HEK293T (cell line): ENCODE measurements at regions not wholly inside any gene's neighbourhood (a gene's known extent, or its start where the extent isn't known, plus 50 kb on each side); places are given as distances from the start of the nearest gene placed in this dataset.
A peak's percentile ranks its signal among the peaks of the same experiment; 100 is the strongest.

Source experiments
- CTCF ChIA-PET: fragments of 350-600 bp; formaldehyde crosslinking; extraction: SDS; loops from one replicate; lab custom pipeline; 2021; ENCODE audit warnings: antibody characterized with exemption, inconsistent platforms; lab: Yijun Ruan, JAX
- POLR2A ChIA-PET: fragments of 350-600 bp; formaldehyde crosslinking; extraction: SDS; loops from one replicate; lab custom pipeline; 2020; ENCODE audit warnings: antibody characterized with exemption, inconsistent platforms; lab: Yijun Ruan, JAX
- DNase-seq: peaks from one replicate; pipeline ENCODE4 v3.0.0; 2012; ENCODE audit warnings: mixed read lengths; ENCODE audit errors: extremely low spot score
- ARNT ChIP-seq: fragments of 450-650 bp; IDR thresholded peaks from 2 replicates; pipeline ENCODE4 v1.6.1; 2017; ENCODE audit warnings: mild to moderate bottlenecking
- BHLHE40 ChIP-seq: fragments of 450-650 bp; IDR thresholded peaks from 2 replicates; pipeline ENCODE4 v1.6.1; 2016; ENCODE audit warnings: mild to moderate bottlenecking, moderate library complexity, borderline replicate concordance
- CTBP1 ChIP-seq: fragments of 450-650 bp; IDR thresholded peaks from 2 replicates; pipeline ENCODE4 v1.6.1; 2016; ENCODE audit warnings: borderline replicate concordance
- ELF4 ChIP-seq: fragments of 450-650 bp; IDR thresholded peaks from 2 replicates; pipeline ENCODE4 v1.6.1; 2017; ENCODE audit warnings: antibody characterized with exemption
- FOXA1 ChIP-seq: fragments of 450-650 bp; IDR thresholded peaks from 2 replicates; pipeline ENCODE4 v1.6.1; 2016; ENCODE audit warnings: mild to moderate bottlenecking
- FOXK2 ChIP-seq: fragments of 450-650 bp; IDR thresholded peaks from 2 replicates; pipeline ENCODE4 v1.6.1; 2016; ENCODE audit warnings: mild to moderate bottlenecking
- FOXM1 ChIP-seq: fragments of 450-650 bp; IDR thresholded peaks from 2 replicates; pipeline ENCODE4 v1.6.1; 2017; ENCODE audit warnings: mild to moderate bottlenecking, borderline replicate concordance
- HDGF ChIP-seq: fragments of 450-650 bp; IDR thresholded peaks from 2 replicates; pipeline ENCODE4 v1.6.1; 2017; ENCODE audit warnings: antibody characterized with exemption, borderline replicate concordance
- L3MBTL2 ChIP-seq: fragments of 450-650 bp; conservative IDR thresholded peaks from 2 replicates; pipeline ENCODE4 v1.6.1; 2016; ENCODE audit warnings: mild to moderate bottlenecking
- LEF1 ChIP-seq: fragments of 450-650 bp; IDR thresholded peaks from 2 replicates; pipeline ENCODE4 v1.6.1; 2017; ENCODE audit warnings: mild to moderate bottlenecking, borderline replicate concordance
- NFRKB ChIP-seq: fragments of 450-650 bp; IDR thresholded peaks from 2 replicates; pipeline ENCODE4 v1.6.1; 2016; ENCODE audit warnings: mild to moderate bottlenecking, moderate library complexity
- PKNOX1 ChIP-seq: fragments of 450-650 bp; IDR thresholded peaks from 2 replicates; pipeline ENCODE4 v1.6.1; 2016
- SP1 ChIP-seq: fragments of 450-650 bp; IDR thresholded peaks from 2 replicates; pipeline ENCODE4 v1.6.1; 2017
- SUZ12 ChIP-seq: fragments of 450-650 bp; IDR thresholded peaks from 2 replicates; pipeline ENCODE4 v1.6.1; 2016; ENCODE audit warnings: mild to moderate bottlenecking
- TARDBP ChIP-seq: fragments of 450-650 bp; IDR thresholded peaks from 2 replicates; pipeline ENCODE4 v1.6.1; 2016
- ZNF384 ChIP-seq: fragments of 450-650 bp; IDR thresholded peaks from 2 replicates; pipeline ENCODE4 v1.6.1; 2016

DNA sequence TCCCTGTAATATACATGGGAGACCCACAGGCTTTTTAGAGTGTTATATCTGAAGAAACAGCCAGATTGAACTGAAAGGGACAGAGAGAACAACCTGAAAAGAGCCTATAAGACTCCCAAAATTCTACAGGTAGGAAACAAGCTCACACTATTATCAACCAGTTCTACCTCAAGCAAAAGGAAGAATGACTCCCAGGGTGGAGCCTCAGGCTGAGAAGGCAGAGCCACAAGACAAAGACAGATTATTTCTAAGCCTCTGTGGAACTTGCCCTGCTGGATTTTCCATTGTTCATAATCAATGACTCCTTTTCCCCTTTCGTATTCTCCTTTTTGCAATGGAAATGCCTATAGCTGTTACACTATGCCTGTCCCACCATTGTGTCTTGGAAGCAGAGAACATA is 95.1 kb upstream of the LMCD1 start:
- TF ChIP-seq L3MBTL2 (no peak), NFRKB (no peak), SUZ12 (no peak), FOXK2 (no peak), CTBP1 (no peak), ELF4 (no peak), PKNOX1 (no peak), FOXM1 (no peak), TARDBP (no peak), FOXA1 (no peak), BHLHE40 (no peak)

GRCh38 chr3:8413337-8413926 is 88.2 kb upstream of the LMCD1 start:
- CTCF ChIA-PET, result no interaction called here
- no peak for TF ChIP-seq LEF1
- POLR2A ChIA-PET, result no interaction called here
- no peak for DNase-seq

More for the DNA sequence above, 95.1 kb upstream of the LMCD1 start:
- no peak for DNase-seq
- POLR2A ChIA-PET, result no interaction called here
- CTCF ChIA-PET, result no interaction called here

DNA sequence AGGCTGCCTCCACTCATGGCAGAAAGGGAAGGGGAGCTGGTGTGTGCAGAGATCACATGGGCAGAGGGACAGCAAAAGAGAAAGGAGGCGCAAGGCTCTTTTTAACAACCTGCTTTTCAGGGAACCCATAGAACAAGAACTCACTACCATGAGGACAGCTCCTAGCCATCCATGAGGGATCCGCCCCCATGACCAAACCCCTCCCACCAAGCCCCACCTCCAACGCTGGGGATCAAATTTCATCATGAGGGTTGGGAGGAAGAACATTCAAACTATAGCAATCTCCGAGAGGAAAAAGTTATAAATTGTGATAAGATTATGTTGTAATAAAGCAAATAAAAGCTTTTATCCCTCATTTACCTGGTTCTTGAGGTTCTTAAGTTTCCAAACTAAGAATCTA is 84.7 kb upstream of the LMCD1 start:
- CTCF ChIA-PET, result interaction anchor here (0.6 to 1.9 kb wide), 7 partner anchors 9 to 197 kb away, joined by 3 to 12 read pairs (median 3); no protein-coding TSS in a partner anchor
- no peak for TF ChIP-seq NFRKB
- no peak for TF ChIP-seq ARNT
- no peak for TF ChIP-seq BHLHE40
- TF ChIP-seq PKNOX1, result no peak
- TF ChIP-seq FOXM1, result no peak
- TF ChIP-seq FOXK2, result no peak
- no peak for TF ChIP-seq FOXA1
- TF ChIP-seq LEF1, result no peak
- TF ChIP-seq SUZ12, result no peak
- no peak for TF ChIP-seq TARDBP
- TF ChIP-seq CTBP1, result no peak
- TF ChIP-seq HDGF, result no peak
- TF ChIP-seq ELF4, result no peak
- no peak for TF ChIP-seq ZNF384
- TF ChIP-seq SP1, result no peak
- no peak for TF ChIP-seq L3MBTL2
- POLR2A ChIA-PET, result no interaction called here
- peak; percentile 12 for DNase-seq

DNA sequence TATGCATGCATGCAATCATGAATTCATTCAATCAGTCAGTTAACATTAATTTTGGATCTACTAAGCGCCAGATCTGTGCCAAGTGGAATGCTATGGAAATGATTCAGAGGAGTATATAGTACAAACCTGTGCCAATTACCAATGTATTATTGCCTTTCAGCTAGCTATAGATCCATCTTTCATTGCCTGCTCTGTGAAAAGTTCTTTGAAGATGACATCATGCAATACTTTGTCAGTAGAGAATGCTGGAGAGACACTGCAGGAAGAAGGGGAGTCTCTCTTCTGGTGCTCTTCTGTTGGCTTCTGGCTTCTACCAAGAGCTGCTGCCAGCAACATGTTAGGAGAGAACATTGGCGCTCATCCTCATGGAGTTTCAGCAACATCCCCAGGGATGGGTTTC is 81.0 kb upstream of the LMCD1 start:
- ChIA-PET CTCF (interaction anchor here (1.5 kb wide), 1 partner anchor 21 kb away, joined by 3 read pairs; no protein-coding TSS in a partner anchor), POLR2A (no interaction called here)
- DNase-seq, result no peak
- TF ChIP-seq PKNOX1 (no peak), L3MBTL2 (no peak), HDGF (no peak), ARNT (no peak), FOXM1 (no peak), NFRKB (no peak), TARDBP (no peak), CTBP1 (no peak), BHLHE40 (no peak)

GRCh38 chr3:8421267-8421666 is 80.4 kb upstream of the LMCD1 start:
- POLR2A ChIA-PET, result no interaction called here
- no peak for TF ChIP-seq ARNT
- TF ChIP-seq SP1, result no peak
- no peak for TF ChIP-seq NFRKB
- no peak for TF ChIP-seq LEF1
- no peak for TF ChIP-seq L3MBTL2
- no peak for TF ChIP-seq PKNOX1
- no peak for TF ChIP-seq BHLHE40
- TF ChIP-seq TARDBP, result no peak
- TF ChIP-seq FOXM1, result no peak
- TF ChIP-seq FOXK2, result no peak
- TF ChIP-seq ZNF384, result no peak
- TF ChIP-seq CTBP1, result no peak
- TF ChIP-seq HDGF, result no peak
- no peak for TF ChIP-seq FOXA1
- TF ChIP-seq ELF4, result no peak
- no peak for TF ChIP-seq SUZ12
- no peak for DNase-seq
- CTCF ChIA-PET, result interaction anchor here (1.5 kb wide), 1 partner anchor 21 kb away, joined by 3 read pairs; no protein-coding TSS in a partner anchor

- ChIA-PET POLR2A (no interaction called here), CTCF (interaction anchor here (1.5 kb wide), 1 partner anchor 20 kb away, joined by 3 read pairs; no protein-coding TSS in a partner anchor)
- DNase-seq, result no peak
- TF ChIP-seq L3MBTL2 (no peak), SP1 (no peak), HDGF (no peak)
These were observed 79.9 kb upstream of the LMCD1 start for GRCh38 chr3:8421711-8422110.
